Hematopoietic multipotent progenitor cell treated with erythropoietin and hydrocortisone succinate and interleukin-3 and kit ligand, for 4 days (in vitro differentiated cells): ENCODE measurements at regions not wholly inside any gene's neighbourhood (a gene's known extent, or its start where the extent isn't known, plus 50 kb on each side); places are given as distances from the start of the nearest gene placed in this dataset.
"Not testable (repeated sequence)": the region's sequence is repeated elsewhere in the genome, so short reads cannot be mapped to it uniquely, and the experiment has no call there.

Experiments
- DNase-seq: peaks from one replicate; pipeline ENCODE4 v3.0.0-alpha.2; 2015

- DNase-seq = not testable (repeated sequence)
Observed at GRCh38 chr6:142998739-142999138, 53.8 kb upstream of the HIVEP2 start.

- no peak for DNase-seq
Observed at GRCh38 chr6:143000811-143001210, 55.8 kb upstream of the HIVEP2 start.

GRCh38 chr6:143002686-143003085 is 57.7 kb upstream of the HIVEP2 start:
- DNase-seq = no peak

- no peak for DNase-seq
Observed at GRCh38 chr6:143003676-143004075, 57.0 kb upstream of the AIG1 start.

GRCh38 chr6:143005816-143006215 is 54.9 kb upstream of the AIG1 start:
- DNase-seq = no peak

GRCh38 chr6:143006787-143007186 is 53.9 kb upstream of the AIG1 start:
- DNase-seq = no peak

GRCh38 chr6:143007646-143008045 is 53.0 kb upstream of the AIG1 start:
- no peak for DNase-seq

- peak; percentile 37 for DNase-seq
Observed at GRCh38 chr6:143009851-143010250, 50.8 kb upstream of the AIG1 start.
